DMS79 (cell line): ENCODE measurements at regions not wholly inside any gene's neighbourhood (a gene's known extent, or its start where the extent isn't known, plus 50 kb on each side); places are given as distances from the start of the nearest gene placed in this dataset.
"Not testable (repeated sequence)": the region's sequence is repeated elsewhere in the genome, so short reads cannot be mapped to it uniquely, and the experiment has no call there.

Source experiments
- DNase-seq: peaks from one replicate; lab custom pipeline; 2025; lab: John Stamatoyannopoulos, UW

DNA sequence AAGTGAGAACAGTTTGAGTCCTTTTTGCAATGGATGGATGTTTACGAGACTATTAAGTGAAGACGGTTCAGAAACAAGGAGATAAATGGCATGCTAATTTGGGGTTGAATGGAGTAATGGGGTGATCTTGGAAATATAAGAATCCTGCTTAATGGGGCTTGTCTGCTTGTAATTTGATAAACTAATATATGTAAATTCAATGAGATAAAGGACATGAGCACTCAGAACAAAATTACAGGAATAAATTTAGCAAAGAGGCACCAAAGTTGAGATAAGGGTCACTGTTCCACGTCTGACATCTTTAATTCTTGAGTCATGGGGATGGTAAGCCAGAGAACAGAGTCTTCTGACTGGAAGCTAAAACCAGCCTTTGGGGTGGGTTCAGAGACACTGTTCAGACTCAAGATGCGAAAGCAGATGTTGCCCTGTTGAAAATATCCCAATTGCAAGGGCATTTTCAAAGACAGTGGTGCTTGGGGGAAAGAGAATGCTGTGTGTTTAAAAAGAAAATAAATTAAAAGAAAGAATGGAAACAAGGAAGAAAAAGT is 67.8 kb upstream of the CHRNB4 start:
- DNase-seq: no peak

DNA sequence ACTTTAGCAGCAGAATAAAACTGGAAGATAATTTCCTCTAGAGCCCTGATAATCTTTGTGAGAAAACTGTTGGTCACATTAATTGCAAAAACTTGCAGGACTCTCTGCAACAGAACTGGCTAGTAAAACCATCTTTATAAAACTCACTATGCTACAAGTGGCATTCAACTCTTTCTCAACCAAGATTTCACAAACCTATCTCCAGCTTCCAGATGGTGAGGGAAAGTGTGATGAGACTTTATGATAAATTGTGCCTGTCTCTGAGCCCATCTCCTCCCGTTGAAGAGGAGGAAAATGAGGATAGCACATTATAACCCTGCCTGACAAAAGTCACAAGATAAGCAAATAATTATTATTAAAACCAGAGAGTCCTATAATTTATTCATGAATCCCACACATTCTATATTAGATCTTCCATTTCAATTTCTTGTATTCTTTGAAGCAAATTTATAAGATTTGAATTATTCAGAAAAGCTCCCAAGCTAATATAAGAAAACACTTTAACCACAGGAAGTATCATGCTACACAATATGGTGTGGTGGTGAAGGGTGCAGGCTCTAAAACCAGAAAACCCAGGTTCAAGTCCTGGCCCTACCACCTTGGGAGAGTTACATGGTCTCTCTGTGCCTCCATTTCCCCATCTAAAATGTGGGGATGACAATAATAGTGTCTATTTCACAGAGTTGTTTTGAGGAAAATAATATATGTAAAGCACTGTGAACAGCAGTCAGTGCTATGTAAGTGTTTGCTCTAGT is 65.6 kb upstream of the CHRNB4 start:
- DNase-seq: not testable (repeated sequence)

DNA sequence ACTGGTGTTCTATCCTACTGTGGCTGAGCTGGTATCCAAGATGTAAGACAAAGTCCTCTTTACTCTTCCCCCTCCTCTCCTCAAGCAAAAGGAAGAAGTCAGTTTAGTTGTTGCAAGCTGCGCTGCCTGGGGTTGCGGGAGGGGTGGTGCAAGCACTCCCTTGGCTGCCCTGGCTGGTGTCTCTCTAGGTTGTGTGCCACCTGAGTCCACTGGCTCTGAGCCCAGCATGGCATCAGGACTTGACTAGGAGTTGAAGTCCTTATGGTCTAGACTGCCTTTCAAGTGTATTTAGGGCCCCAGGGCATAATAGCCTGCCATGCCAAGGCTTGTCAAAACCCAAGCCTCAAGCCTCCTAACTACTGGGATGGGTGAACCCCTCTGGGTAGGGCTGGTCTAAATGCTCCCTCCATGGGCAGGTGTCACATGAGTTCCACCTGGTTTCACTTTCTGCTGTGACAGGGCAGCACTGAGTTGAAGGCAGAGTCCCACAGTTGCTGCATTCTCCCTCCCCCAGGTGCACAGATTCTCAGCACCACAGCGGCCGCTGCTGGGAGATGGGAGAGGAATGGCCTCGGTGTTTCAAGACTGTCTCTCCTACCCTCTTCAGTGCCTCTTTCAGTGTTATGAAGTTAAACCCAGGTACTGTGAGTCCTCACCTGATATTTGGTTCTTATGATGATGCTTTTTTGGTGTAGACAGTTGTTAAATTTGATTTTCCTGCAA is 62.5 kb upstream of the CHRNB4 start:
- DNase-seq: peak; percentile 82

DNA sequence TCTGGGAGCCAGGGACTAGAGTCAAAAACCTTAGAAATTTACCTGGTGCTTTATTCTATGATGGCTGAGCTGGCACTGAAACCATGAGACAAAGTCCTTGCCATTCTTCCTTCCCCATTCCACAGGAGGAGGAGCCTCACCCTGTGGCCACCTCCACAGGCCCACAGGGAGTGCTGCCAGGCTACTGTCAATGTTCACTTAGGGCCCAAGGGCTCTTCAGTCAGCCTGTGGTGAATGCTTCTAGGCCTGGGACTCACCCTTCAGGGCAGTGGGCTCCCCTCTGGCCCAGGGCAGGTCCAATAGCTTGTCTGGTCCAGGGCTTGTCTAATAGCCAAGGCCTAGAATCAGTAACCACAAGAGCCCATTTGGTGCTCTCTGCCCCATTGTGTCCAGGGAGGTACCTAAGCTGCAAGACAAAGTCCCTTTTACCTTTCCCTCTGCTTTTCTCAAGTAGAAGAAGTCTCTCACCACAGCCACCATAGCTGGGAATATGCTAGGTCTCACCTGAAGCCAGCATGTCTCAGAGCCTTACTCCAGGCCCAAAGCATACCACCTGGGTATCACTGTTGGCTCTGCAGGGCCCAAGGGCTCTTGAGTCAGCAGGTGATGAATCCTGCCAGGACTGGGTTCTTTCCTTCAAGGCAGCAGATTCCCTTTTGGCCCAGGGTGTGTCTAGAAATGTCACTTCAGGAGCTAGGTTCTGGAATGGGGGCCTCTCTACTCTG is 61.8 kb upstream of the CHRNB4 start:
- DNase-seq: peak; percentile 60

DNA sequence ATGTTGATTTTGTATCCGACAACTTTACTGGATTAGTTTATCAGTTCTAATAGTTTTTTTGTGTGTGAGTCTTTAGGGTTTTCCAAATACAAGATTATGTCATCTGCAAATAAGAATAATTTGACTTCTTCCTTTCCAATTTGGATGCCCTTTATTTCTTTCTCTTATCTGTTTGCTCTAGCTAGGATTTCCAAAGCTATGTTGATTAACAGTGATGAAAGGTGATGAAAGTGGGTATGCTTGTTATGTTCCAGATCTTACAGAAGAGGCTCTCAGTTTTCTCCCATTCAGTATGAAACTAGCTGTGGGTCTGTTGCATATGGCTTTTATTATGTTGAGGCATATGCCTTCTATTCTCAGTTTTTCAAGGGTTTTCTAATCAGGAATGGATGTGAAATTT is 56.4 kb upstream of the CHRNB4 start:
- no peak for DNase-seq

DNA sequence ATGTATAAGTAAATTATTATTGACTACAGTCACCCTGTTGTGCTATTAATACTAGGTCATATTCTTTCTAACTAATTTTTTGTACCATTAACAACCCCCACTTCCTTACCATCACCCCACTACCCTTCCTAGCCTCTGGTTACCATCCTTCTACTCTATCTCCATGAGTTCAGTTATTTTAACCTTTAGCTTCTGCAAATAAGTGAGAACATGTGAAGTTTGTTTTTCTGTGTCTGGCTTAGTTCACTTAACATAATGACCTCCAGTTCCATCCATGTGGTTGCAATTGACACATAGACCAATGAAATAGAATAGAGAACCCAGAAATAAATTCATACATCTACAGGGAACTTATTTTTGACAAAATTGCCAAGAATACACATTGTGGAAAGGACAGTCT is 55.4 kb upstream of the CHRNB4 start:
- DNase-seq: no peak

DNA sequence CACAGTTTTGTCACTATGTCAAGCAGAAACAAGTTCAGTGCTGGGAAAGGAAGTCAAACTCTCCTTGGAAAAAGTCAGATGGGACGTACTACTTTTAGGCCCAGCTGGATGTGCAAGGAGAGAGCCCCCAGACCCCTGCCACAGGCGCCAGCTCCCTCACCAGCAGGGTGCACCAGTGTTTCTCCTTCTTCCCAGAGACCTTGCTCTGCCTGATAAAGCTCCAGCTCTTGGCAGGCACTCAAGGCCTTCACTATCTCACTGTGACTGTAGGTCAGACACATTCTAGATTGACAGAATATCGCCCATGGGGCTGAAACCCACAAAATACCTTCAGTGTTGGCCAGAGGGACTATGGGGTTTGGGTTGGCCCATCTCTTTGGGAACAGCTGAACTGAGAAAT is 54.8 kb upstream of the CHRNB4 start:
- DNase-seq: no peak

DNA sequence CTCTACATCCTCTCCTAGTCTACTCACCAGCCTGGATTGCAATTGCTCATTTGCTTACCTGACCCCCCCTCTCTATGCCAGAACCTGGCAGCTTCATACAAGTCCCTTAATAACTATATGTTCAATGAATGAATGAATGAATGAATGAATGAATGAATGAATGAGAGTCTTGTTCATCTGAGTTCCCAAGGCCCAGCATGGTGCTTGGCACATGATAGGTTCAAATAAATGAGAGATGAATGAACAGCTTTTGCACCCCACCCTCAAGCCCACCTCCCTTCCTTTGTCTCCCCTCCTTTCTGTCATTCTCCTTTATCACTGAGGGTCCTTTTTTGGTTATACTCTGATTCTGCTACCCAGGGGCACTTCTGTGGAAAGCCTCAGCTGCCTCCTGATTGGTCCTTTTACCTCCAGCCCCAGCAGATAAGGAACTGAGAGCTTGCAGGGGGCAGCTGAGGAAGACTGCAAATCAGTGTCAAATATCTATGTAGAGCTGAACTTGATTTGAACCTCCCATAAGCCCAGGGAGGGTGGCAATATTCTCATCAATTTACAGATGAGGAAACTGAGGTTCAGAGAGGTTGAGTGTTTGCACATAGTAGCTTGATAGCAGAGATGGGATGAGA is 54.1 kb upstream of the CHRNB4 start:
- DNase-seq: no peak

DNA sequence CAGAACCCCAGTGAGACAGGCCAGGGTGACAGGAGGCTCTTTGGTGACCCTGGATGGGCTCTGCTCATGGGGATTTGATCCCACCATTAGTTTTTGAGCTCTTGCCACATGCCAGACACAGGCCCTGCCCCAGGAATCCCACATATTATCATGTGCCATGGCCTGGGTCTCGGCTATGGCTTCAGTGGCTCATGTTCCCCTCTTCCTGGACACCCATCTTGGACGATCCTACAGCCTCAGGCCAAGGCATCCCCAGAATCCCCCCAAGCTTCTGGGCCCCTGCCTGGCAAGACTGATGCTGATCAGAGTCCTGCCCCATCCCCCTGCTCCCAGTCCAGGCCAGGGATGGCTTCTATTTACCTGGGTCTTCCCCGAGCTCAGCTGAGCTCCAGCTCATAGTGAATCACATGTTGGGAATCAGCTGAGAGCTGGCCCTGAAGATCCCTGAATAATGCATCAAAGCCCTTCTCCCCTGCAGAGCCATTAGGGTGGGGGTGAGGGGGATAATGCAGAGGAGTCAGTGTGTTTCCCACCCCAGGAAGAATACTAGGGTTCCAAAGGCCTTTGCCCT is 50.9 kb upstream of the CHRNB4 start:
- no peak for DNase-seq

DNA sequence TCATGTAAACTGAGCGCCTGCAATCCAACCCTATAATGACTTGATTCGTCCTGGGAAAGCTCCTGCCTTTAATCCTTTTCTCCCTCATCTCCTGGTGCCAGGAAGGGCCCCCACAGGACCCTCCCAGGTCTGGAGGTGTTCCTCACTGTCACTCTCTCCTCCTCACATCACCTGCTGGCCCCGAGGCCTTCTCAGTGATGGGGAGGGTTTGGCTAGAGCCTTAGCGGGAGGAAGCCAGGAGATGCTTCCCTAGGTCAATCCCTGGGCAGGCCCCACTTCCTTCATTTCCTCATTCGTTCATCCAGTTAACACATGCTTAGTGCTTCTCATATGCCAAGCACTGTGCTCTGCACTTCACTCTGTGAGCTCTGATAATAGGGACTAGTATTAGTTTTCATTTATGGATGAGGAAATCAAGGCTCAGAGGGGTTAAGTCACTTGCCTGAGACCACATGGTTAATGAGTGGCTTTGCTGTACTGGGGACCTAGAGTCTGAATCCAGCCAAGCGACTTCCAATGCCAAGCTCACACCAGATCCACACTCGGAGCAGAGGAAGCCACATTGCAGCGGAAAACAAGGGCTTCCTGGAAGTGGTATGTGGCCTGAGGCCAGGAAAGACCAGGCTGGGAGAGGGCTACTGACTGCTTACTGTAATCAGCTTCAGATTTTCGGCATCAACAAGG is 50.3 kb upstream of the CHRNB4 start:
- DNase-seq: no peak
